CMK (cell line): ENCODE measurements at regions not wholly inside any gene's neighbourhood (a gene's known extent, or its start where the extent isn't known, plus 50 kb on each side); places are given as distances from the start of the nearest gene placed in this dataset.
"Not testable (repeated sequence)": the region's sequence is repeated elsewhere in the genome, so short reads cannot be mapped to it uniquely, and the experiment has no call there.

ENCODE experiments used
- DNase-seq: peaks from one replicate; pipeline ENCODE4 v3.0.0-alpha.2; 2010; ENCODE audit warnings: low read depth

- no peak for DNase-seq
Observed at GRCh38 chr15:66864871-66865281, 162.8 kb downstream of the SMAD6 start.

DNA sequence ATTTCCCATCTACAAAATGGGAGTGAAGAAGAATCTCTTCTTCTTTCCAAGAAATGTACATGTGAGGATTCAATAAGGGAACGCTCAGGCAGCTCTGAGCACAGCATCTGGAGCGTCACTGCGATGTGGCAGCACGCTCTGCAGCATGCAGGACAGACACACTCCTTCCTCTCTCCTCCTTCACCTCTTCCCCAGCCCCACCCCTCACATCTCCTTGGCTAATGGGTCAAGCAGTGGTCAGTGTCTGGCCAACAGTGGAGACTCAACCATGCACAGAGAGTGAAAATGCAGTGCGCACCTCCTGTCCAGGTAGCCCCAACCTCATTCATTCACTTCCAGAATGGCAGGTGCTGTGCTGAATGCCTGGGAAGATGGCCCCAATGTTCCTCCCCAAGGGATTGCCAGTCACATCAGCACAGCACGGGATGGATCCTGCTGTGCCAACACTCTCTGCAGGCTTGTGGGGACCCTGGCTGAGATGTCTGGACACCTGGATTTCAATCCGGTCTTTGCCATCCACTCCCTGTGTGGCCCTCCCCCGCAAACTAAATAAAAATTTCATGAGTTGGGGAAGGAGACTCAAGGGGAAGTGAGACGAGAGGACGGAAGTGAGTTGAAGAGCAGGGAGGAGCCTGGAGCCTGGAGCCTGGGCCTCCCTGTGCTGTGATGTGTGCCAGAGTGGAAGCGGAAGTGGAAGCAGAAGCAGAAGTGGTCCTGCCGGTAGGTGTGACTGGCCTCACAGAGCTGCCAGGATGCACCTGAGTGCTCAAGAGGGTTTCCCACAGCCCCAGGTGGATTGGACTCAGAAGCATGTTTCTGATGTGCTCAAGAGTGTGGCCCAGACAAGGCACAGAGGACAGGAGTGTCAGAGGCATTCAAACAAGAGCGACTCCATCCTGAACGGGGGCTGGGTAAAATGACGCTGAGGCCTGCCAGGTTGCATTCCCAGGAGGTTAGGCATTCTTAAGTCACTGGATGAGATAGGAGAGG lies 163.9 kb downstream of the SMAD6 start:
- DNase-seq: no peak

DNA sequence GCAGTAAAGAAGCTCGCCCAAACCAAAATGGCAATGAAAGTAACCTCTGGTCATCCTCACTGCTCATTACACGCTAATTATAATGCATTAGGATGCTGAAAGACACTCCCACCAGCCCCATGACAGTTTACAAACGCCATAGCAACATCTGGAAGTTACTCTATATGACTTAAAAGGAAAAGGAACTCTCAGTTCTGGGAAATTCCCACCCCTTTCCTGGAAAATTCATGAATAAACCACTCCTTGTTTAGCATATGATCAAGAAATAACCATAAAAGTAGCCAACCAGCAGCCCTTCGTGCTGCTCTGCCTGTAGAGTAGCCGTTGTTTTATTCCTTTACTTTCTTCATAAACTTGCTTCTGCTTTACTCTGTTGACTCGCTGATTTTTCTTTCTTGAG lies 164.6 kb downstream of the SMAD6 start:
- DNase-seq: no peak

- no peak for DNase-seq
Observed at GRCh38 chr15:66868918-66869317, 166.9 kb downstream of the SMAD6 start.

GRCh38 chr15:66870880-66871388 lies 168.9 kb downstream of the SMAD6 start:
- no peak for DNase-seq

DNA sequence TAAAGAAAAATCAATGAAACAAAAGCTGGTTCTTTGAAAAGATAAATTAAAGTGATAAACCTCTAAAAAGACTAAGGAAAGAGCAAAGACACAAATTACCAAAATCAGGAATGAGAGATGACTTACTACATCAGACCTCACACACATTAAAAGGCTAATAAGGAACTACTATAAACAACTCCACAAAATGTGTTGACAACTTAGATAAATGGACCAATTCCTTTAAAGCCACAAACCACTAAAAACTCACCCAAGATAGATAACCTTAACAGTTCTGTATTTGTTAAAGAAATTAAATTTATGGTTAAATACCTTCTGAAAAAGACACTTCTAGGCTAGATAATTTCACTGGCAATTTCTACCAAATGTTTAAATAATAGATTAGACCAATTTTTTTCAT lies 170.4 kb downstream of the SMAD6 start:
- no peak for DNase-seq

GRCh38 chr15:66873331-66873730 lies 171.3 kb downstream of the SMAD6 start:
- DNase-seq: not testable (repeated sequence)

GRCh38 chr15:66873856-66874255 lies 171.8 kb downstream of the SMAD6 start:
- no peak for DNase-seq

DNA sequence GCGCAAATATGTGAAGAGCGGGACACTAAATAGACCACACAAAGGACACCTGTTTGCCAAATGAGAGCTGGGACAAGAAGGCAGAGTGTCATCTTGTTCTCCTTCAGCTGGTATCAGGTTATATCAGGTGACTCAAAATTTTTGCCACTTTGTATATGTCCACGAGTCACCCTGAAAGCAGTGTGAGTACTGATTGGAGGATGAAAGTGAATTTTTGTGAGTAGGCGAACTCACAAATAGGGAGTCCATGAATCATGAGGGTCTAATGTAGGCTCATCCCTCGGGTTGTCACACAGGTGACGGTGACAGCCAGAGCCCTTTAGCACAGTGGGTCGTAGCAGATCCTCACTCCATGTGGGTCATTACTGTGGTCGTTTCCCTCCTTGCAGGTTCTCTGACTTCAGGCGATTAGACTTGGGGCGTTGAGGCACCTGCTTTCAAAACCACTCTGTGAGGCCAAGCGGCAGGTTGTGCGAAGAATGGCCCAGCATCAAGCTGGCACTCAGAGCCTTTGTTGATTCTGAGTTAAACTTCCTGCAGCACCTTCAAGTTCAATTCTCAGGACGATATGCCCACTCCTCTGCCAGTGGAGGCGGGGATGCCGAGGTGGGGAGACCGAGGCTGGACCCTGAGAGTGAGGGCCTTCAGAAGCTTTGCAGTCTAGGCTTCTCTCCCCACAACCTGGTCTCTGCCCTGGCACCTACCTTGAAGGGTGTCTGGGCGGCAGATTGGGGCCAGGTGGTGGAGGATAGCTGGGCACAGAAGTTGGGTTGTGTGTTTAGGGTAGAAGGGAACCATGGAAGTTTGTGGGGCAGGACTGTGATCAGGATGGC lies 173.8 kb downstream of the SMAD6 start:
- DNase-seq: no peak

- no peak for DNase-seq
Observed at GRCh38 chr15:66876421-66876730, 174.3 kb downstream of the SMAD6 start.

GRCh38 chr15:66876731-66877476 lies 174.9 kb downstream of the SMAD6 start:
- DNase-seq: no peak

GRCh38 chr15:66877477-66878271 lies 175.6 kb downstream of the SMAD6 start:
- DNase-seq: no peak

- DNase-seq: no peak
Observed at GRCh38 chr15:66878761-66879160, 176.7 kb downstream of the SMAD6 start.

DNA sequence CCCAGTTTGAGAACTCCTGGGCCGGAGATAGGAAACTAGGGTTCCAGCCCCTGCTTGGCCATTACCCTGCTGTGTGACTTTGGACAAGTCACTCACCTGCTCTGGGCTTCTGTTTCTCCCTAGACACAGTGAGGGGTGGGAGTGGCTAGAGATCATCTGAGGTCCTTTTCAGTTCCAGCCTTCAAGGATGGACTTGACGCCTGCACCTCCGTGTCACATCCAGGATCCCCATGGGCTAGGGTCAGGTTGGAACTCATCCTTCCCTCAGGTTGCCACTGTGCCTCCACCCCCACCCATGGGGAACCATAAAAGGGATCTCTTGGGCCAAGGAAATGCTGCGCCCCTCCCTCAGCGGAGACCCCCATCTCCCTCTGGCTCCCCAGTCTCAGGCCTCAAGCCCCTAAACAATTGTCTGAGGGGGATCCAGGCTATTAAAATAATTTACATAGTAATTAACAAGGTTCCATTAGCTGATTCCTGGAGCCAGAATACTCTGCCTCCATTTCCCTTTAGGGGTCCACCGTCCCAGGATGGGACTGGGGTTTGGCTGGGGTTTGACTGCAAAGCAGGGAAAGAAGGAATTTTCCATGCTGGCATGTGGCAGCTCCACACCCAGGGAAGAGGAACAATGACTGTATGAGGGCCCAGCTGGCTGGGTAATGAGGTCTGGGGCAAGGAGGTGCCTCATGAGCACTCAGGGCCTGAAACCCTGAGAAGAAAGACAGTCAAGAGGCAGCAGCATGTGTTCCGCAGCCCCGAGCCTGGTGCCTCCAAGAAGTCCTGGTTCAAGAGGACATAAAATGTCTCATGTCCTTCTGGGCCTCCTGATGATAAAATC lies 177.7 kb downstream of the SMAD6 start:
- DNase-seq: no peak

DNA sequence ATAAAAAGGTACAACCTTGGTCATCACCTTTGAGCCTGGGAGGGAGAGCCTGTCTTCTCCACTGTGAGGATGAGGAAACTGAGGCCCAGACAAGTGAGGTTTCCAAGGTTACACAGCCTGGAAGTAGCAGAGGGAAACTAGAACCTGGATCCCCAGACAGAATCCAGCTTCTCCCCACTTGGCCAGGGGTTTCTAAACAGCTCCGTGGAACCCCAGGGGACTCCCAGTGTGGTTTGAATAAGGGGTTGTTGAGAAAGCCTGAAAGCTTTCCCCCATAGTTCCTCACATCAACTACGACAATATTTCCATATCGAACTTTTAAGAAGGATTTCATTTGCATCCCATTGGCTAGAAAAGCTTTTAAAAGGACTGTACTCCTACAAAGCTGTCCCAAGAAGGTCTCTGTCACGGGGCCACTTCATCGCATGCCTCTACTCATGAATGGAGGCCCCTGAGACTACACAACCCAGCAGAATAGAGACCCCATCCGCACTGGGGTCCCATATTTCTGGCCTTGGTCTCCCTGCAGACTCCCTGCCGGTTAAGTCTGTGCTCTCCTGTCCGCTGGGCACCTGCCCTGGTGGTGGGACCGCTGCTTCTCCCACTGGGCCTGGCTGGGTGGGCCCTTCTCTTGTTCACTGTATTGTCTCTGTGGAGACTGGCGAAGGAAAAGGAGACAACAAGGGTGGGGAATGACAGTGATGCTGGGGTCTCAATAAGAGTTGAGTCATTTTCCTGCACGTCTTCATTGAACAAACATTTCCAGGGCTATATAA lies 178.5 kb downstream of the SMAD6 start:
- no peak for DNase-seq

DNA sequence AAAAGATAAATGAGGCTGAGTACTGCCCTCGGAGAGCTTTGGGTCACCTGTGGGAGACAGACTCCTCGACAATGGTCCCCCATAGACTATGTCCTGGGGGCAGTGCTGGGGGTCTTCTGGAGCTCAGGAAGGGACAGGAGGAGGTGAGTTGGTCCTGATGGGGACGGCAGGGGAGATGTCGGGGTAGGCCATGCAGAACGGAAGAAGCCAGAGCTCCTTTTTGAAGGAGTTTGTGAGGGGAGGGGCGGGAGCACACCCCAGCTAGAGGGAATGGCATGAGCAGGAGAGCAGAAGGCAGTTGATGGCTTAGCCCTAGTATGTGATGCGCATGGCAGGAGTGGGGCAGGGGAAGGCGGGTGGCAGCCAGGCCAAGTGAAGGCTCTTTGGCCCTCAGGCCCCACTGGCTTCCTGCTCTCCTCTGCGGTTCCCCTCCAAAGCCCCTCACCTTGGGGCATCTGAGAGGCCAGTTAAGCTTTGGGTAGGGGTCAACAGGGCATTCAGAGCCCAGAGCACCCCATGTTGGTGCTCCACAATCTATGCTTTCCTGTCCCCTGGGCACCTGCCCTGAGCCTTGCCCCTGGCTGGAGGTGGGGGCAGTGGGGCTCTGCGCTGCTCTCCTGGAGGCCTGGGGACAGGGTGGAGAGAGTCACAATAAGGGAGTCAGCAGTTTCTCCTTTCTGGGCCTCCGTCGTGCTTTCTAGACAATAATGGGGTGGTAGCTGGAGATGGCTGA lies 179.3 kb downstream of the SMAD6 start:
- no peak for DNase-seq

DNA sequence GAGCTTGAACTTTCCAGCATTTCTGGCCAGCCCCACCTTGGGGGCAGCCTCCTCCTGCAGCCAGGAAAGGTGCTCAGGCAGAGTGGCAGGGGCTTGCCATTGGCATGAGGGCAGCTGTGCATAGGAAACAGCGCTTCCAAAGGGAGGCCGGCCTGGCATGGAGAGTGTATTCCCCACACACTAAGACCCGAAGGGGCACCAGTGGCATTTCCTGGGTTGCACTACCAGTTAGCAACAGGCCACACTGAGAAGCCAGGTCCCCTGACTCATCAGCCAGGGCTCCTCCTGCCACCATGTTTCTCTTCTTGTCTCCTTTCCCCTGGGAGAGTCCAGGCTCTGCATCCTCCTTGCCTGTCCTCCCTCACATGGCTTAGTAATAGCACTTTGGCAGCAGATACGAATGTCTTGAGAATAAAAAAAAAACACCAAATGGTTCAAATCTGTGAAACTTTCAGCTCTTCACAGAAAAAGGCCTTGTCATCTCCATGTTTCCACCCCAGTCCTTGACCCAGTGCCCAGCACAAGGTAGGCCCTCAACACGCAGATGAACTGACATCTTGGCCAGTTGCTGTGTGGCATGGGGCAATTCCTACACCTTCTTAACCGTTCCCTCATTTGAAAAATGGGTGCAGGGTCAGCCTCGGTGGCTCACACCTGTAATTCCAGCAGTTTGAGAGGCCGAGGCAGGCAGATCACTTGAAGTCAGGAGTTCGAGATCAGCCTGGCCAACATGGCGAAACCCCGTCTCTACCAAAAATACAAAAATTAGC lies 180.4 kb downstream of the SMAD6 start:
- no peak for DNase-seq

GRCh38 chr15:66883284-66883911 lies 181.4 kb downstream of the SMAD6 start:
- no peak for DNase-seq
